ENCODE measurements at regions not wholly inside any gene's neighbourhood (a gene's known extent, or its start where the extent isn't known, plus 50 kb on each side); places are given as distances from the start of the nearest gene placed in this dataset.
"Not testable (repeated sequence)": the region's sequence is repeated elsewhere in the genome, so short reads cannot be mapped to it uniquely, and the experiment has no call there.

- no peak for DNase-seq
Measured at GRCh38 chr9:115305543-115305942, 187.6 kb upstream of the TNC start.

- DNase-seq = no peak
Measured at GRCh38 chr9:115306865-115307264, 188.9 kb upstream of the TNC start.

- DNase-seq = no peak
Measured at GRCh38 chr9:115313545-115313944, 195.6 kb upstream of the TNC start.

GRCh38 chr9:115326461-115326860 lies 208.5 kb upstream of the TNC start:
- DNase-seq = no peak

DNA sequence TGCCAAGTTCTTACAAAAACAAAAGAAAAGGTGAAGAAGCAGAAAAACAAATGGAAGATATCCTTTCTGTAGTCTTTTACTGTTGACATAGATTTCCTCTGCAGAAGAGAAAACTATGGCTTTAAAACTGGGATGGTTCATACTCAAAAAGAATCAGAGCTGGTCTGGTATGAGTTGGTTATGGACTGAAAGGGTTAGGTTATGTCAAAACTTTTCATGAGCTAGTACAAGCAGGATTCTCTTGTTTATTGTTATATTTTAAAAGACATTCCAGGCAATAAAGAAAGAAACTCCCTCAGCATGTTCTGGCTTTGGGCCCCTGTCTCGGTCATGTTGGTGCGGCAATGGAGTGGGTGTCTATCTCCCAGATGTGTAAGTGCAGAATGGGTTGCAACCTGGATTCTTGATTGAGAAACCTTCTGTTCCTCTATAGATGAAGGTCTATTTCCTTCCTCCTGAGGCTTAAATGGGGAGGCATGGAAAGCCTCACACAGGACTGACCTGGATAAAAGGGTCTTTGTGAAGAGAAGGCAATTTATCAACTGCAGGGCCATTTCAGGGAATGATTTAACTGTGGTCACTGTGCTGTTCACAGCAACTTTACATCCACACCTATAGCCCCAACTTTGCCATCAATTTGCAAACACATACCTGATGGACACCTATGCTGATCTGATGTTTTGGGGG lies 209.6 kb upstream of the TNC start:
- no peak for DNase-seq

DNA sequence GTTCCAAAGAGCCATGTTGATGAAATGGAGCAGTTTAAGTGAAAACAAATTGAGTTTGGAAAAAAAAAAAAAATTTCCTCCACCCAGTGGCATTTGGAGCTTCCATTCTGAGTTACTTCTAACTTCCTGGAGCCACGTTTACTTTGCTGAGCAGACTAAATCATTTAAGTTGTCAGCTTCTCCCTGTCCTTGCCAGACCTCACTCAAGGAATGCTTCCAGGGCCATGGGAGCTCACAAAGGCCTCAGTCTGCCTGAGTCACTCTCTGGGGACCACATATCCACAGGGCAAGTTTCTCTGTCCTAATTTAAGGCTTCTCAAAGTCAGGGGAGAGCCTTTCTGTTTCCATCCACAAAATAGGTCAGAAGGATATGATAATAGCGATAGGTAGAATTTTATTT lies 210.3 kb upstream of the TNC start:
- peak; percentile 41 for DNase-seq

DNA sequence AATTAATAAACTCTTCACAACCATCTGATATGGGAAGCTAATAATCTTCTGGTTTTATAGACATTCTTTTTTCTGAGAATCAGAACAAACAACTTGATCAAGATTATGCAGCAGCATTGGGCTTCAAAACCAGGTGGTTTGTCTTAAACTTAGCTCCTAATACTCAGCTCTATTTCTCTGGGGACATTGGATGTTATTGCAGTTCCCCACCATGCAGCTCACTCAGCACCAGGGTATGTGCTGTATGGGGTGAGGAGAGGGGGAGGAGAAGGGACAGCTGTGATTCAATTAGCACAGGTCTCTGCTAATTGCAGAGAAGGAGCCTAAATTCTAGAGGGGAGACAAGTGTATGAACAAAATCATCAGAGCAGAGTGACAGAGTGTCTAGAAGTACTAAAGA lies 210.7 kb upstream of the TNC start:
- DNase-seq = no peak

DNA sequence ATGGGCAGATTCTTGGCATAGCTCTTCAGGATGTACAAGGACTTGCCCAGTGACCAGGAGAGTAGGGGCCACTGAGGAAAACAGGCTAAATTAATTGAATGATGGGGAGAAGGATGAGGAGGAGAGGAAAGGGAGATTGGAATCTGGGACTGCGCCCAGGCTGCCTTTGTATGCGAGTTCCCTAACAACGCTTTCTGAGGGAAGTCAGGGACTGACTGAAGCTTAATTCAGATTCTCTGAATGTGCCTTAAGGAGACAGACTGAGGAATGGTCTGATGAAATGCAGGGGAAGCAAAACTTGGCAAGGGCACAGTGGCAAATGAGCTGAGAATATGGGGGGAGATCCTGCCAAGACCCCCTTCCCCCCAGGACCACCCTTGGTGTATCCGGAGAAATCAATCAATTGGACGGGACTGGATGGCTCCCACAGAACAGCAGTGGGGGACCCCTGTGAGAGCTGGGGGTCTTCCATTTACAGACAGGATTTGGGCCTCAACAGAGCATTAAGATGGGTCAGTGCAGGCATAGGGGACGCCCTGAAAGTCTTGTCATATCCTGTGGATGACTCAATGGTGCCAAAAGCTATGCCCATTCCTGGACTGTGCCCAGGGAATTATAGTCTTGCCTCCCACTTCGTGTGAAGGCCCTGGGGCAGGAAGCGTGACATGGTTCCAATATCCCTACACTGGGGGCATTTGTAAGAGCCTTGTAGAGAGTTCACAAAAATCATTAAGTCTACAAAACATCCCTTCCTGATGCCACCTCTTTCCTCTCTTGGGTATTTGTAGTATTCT lies 215.5 kb upstream of the TNC start:
- DNase-seq = no peak

GRCh38 chr9:115335439-115335838 lies 217.5 kb upstream of the TNC start:
- DNase-seq = peak; percentile 57

- no peak for DNase-seq
Measured at GRCh38 chr9:115340314-115340713, 222.4 kb upstream of the TNC start.

DNA sequence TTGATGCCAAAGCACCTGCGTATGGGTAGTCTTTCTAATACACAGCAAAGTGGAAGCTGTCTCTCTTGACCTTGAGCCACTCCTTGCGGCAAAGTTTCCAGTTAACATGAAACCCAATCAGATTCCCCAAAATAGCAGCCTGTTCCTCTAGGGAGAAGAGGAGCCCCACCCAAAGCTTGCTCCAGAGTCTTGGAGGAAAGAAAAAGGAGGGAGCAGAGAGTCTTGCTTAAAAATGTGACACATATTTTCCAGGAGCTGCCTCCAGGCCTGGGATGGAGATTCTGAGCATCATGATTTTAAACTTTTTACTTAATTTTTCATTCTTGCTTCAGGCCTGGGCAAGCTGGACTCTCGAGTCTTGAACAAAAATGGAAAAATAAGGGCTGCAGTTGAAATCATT lies 223.5 kb upstream of the TNC start:
- no peak for DNase-seq

DNA sequence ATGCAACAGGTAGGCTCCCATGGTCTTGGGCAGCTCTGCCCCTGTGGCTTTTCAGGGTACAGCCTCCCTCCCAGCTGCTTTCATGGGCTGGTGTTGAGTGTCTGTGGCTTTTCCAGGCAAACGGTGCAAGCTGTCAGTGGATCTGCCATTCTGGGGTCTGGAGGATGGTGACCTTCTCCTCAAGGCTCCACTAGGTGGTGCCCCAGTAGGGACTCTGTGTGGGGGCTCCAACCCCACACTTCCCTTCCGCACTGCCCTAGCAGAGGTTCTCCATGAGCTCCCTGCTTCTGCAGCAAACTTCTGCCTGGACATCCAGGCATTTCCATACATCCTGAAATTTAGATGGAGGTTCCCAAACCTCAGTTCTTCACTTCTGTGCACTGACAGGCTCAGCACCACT lies 229.8 kb upstream of the TNC start:
- DNase-seq = not testable (repeated sequence)

DNA sequence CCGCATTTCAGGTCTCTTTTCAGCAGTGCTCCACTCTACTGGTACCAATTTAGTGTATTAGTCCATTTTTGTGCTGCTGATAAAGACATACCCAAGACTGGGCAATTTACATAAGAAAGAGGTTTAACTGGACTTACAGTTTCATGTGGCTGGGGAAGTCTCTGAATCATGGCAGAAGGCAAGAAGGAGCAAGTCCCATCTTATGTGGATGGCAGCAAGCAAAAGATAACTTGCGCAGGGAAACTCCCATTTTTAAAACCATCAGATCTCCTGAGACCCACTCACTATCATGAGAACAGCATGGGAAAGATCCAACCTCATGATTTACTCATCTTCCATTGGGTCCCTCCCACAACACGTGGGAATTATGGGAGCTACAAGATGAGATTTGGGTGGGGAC lies 231.0 kb upstream of the TNC start:
- not testable (repeated sequence) for DNase-seq

GRCh38 chr9:115349542-115349941 lies 231.6 kb upstream of the TNC start:
- no peak for DNase-seq

DNA sequence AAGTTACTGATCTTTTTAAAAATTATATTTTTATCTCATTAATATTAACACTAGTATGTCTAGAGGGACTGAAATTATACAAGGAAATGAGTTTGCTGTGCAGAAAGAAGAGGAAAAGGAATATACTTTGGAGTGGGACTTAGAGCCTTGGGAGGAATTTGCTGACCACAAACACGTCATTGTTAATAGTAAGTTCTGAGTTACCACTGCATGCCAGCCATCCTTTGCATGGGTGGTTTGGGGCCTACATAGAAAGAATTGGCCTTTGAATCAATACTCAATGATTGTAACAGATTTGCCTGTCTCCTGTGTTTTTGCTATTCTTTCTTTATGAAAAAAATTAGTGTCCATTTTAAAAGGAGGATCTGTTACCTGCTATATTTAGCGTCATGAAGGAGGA lies 232.6 kb upstream of the TNC start:
- DNase-seq = no peak

GRCh38 chr9:115353681-115354080 lies 235.7 kb upstream of the TNC start:
- no peak for DNase-seq

DNA sequence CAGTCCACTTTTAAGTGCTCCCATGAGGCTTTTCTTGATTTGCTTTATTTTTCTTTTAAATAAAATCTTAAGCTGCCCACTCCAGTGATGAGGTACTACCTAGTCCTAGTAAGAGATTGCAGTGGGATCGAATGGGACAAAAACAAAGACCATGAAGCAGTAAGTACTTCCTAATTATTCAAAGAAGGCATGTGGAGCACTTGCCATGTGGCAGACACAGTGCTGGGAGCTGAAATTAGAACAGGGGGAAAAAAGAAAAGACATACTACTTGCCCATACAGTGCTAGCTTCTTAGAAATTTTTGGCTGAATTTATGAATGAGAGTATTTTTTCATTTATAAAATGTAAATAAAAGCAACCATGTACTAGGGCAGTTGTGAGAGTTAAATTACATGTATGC lies 239.9 kb upstream of the TNC start:
- DNase-seq = no peak

DNA sequence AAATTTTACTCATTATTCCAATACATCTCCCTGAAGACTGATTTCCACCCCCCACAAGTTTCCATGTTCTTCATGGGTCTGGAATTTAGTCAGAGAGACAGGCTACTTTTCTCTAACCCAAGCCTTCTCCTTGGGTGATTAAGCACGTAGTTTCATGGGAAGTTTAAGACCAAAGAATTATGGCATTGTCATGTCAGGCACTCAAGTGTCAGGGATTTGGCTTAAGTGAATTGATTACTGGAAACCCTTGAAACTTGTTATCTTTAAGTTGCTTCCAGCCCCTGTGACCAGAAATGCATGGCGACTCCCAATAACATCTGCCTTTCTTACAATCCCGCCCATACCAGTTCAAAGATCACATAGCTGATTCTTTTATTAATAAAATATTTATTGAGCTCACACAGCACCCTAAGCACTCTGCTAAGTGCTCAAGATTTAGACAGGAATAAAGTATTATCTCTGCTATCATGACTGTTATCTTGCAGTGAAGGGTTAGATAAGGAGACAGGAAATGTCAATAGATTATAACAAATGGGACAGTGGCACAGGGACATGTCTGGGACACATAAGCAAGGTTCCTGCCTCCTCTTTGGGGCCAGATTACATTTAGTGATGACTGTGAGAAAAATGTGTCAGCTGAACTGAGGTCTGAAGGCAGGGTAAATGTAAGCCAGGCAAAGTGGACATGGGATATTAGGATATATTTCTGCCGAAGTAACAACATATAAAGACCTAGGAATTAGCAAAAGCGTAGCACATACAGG lies 241.2 kb upstream of the TNC start:
- peak; percentile 35 for DNase-seq

DNA sequence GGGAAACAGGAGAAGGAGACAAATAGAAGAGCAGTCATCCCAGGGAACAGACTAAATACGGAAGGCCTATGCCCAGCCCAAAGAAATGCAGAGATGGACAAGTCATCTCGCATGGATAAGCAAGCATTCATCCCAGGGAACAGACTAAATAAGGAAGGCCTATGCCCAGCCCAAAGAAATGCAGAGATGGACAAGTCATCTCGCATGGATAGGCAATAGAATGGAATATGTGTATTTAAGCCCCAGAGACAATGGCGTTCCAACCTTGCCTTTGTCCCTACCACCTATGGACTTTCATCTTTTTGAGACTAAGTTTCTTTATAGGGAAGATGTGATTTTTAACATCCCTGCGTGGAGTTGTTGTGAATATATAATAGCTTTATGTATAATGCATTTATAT lies 242.2 kb upstream of the TNC start:
- no peak for DNase-seq

GRCh38 chr9:115362101-115362500 lies 244.1 kb upstream of the TNC start:
- peak; percentile 36 for DNase-seq

- DNase-seq = peak; percentile 47
Measured at GRCh38 chr9:115362640-115363039, 244.7 kb upstream of the TNC start.

GRCh38 chr9:115364991-115365390 lies 247.0 kb upstream of the TNC start:
- no peak for DNase-seq

DNA sequence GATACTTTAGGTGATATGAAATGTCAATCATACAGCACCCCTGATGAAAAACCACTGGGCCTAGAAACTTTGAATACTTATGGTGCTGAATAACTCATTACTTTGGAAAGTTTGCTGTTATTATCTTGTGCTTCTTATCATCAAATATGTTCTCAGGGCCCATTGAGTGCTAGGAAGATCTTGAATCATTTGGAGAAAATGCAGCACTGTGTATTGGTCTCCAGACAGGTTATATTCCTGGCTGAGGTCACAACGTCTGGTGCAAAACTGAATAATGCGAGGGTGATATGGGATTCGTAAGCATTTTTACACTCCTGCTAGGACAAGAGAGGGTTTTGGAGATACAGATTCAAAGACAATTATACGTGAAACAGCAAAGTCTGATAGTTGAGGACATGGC lies 249.4 kb upstream of the TNC start:
- no peak for DNase-seq

All from renal pelvis (tissue), 1 donor.